SK-N-SH (cell line): ENCODE measurements at regions not wholly inside any gene's neighbourhood (a gene's known extent, or its start where the extent isn't known, plus 50 kb on each side); places are given as distances from the start of the nearest gene placed in this dataset.

ENCODE experiments used
- CTCF ChIA-PET: fragments of 300-600, 350-600 bp; formaldehyde crosslinking; extraction: SDS; loops from one replicate; lab custom pipeline; 2021; lab: Yijun Ruan, JAX
- POLR2A ChIA-PET: fragments of 350-600 bp; sonication (Branson Sonifier 250); formaldehyde crosslinking; extraction: SDS; loops from one replicate; lab custom pipeline; 2020; ENCODE audit warnings: antibody characterized with exemption, inconsistent platforms; lab: Yijun Ruan, JAX
- DNase-seq: peaks from one replicate; pipeline ENCODE4 v3.0.0; 2012
- H2AFZ ChIP-seq: fragments of 200-600 bp; sonication (generic); 2 replicates; pipeline ENCODE4 v1.8.1; 2016; ENCODE audit warnings: antibody characterized with exemption, mild to moderate bottlenecking, low read depth
- H3F3A ChIP-seq: fragments of 200-600 bp; sonication (generic); replicated peaks from 2 replicates; pipeline ENCODE3; 2016; ENCODE audit warnings: antibody characterized with exemption, mild to moderate bottlenecking; ENCODE audit not compliant: insufficient read depth
- H3K27ac ChIP-seq, 2 experiments: fragments of 200-500 bp in 1 of 2; fragments of 200-600 bp in 1 of 2; sonication (Bioruptor generic) in 1 of 2; sonication (generic), shearing (Covaris generic) in 1 of 2; 2 replicates each; pipeline versions ENCODE4 v1.5.1 to v1.6.1; 2014 to 2016; ENCODE audit warnings: low read depth in 2 of 2, inconsistent platforms in 1 of 2, low read length in 1 of 2, mild to moderate bottlenecking in 1 of 2, mixed read lengths in 1 of 2
- H3K27me3 ChIP-seq: fragments of 200-600 bp; sonication (generic), shearing (Covaris generic); 2 replicates; pipeline ENCODE4 v1.6.1; 2016; ENCODE audit warnings: mixed run types; ENCODE audit not compliant: insufficient read depth
- H3K36me3 ChIP-seq, 2 experiments: fragments of 200-500 bp in 1 of 2; fragments of 200-600 bp in 1 of 2; sonication (Bioruptor generic) in 1 of 2; sonication (generic) in 1 of 2; replicated peaks in 1 of 2; 2 replicates each; pipeline versions ENCODE3 to v1.5.1; 2014 to 2016; ENCODE audit warnings: low read length in 1 of 2, mild to moderate bottlenecking in 1 of 2; ENCODE audit not compliant: insufficient read depth in 2 of 2, control insufficient read depth in 1 of 2
- H3K4me1 ChIP-seq, 2 experiments: fragments of 200-500 bp in 1 of 2; fragments of 200-600 bp in 1 of 2; sonication (Bioruptor generic) in 1 of 2; sonication (generic), shearing (Covaris generic) in 1 of 2; 2 replicates each; pipeline versions ENCODE4 v1.5.1 to v1.6.1; 2014 to 2016; ENCODE audit warnings: low read depth in 1 of 2, low read length in 1 of 2, mixed run types in 1 of 2; ENCODE audit not compliant: insufficient read depth in 2 of 2, control insufficient read depth in 1 of 2
- H3K4me2 ChIP-seq: fragments of 200-600 bp; sonication (generic), shearing (Covaris generic); 2 replicates; pipeline ENCODE4 v1.6.1; 2017; ENCODE audit warnings: mixed run types
- H3K4me3 ChIP-seq, 2 experiments: fragments of 200-500 bp in 1 of 2; fragments of 200-600 bp in 1 of 2; sonication (Bioruptor generic) in 1 of 2; sonication (generic), shearing (Covaris generic) in 1 of 2; 2 replicates each; pipeline versions ENCODE4 v1.5.1 to v1.8.1; 2014 to 2016; ENCODE audit warnings: low read depth in 2 of 2, inconsistent platforms in 1 of 2, low read length in 1 of 2, mild to moderate bottlenecking in 1 of 2, mixed read lengths in 1 of 2, moderate library complexity in 1 of 2
- H3K79me2 ChIP-seq: fragments of 200-600 bp; sonication (generic); 2 replicates; pipeline ENCODE4 v1.8.1; 2017; ENCODE audit warnings: mild to moderate bottlenecking; ENCODE audit not compliant: insufficient read depth
- H3K9ac ChIP-seq: fragments of 200-600 bp; sonication (generic); 2 replicates; pipeline ENCODE4 v1.6.1; 2017; ENCODE audit warnings: mixed run types
- H3K9me2 ChIP-seq: fragments of 200-600 bp; sonication (generic); 2 replicates; pipeline ENCODE4 v1.6.1; 2017; ENCODE audit warnings: mixed run types
- H3K9me3 ChIP-seq: fragments of 200-600 bp; sonication (generic); 2 replicates; pipeline ENCODE4 v1.6.1; 2017; ENCODE audit warnings: mixed run types, mild to moderate bottlenecking, moderate library complexity
- H4K20me1 ChIP-seq: fragments of 200-600 bp; sonication (generic); 2 replicates; pipeline ENCODE4 v1.6.1; 2017; ENCODE audit warnings: mild to moderate bottlenecking, mixed run types; ENCODE audit not compliant: insufficient read depth
- CHD2 ChIP-seq: fragments of 150-350 bp; IDR thresholded peaks from 2 replicates; pipeline ENCODE4 v1.6.1; 2018; ENCODE audit warnings: low read length; ENCODE audit not compliant: partially characterized antibody
- CTCF ChIP-seq: fragments of 200-600 bp; sonication (generic); IDR thresholded peaks from 2 replicates; pipeline ENCODE4 v1.6.1; 2017; ENCODE audit warnings: antibody characterized with exemption, mild to moderate bottlenecking, moderate library complexity
- ELF1 ChIP-seq: IDR thresholded peaks from 2 replicates; pipeline ENCODE4 v1.4.0; 2012
- EP300 ChIP-seq, 2 experiments: IDR thresholded peaks; 2 replicates each; pipeline versions ENCODE4 v1.4.0 to v1.6.1; 2012; ENCODE audit warnings: borderline replicate concordance in 1 of 2, low read depth in 1 of 2, low read length in 1 of 2
- FOXJ3 ChIP-seq: sonication (generic); formaldehyde crosslinking; IDR thresholded peaks from 2 replicates; pipeline ENCODE4 v1.5.1; 2020; ENCODE audit warnings: mild to moderate bottlenecking, missing genetic modification reagents
- FOXM1 ChIP-seq: IDR thresholded peaks from 2 replicates; pipeline ENCODE4 v1.4.0; 2012; ENCODE audit warnings: low read depth, mild to moderate bottlenecking
- GABPA ChIP-seq: IDR thresholded peaks from 2 replicates; pipeline ENCODE4 v1.4.0; 2012; ENCODE audit warnings: low read depth, mild to moderate bottlenecking
- JUND ChIP-seq: IDR thresholded peaks from 2 replicates; pipeline ENCODE4 v1.4.0; 2012
- NRF1 ChIP-seq: IDR thresholded peaks from 2 replicates; pipeline ENCODE4 v1.6.1; 2012; ENCODE audit warnings: low read depth, mild to moderate bottlenecking, low read length
- POLR2AphosphoS5 ChIP-seq: IDR thresholded peaks from 2 replicates; pipeline ENCODE4 v1.6.1; 2012; ENCODE audit warnings: low read depth, low read length
- RAD21 ChIP-seq: IDR thresholded peaks from 2 replicates; pipeline ENCODE4 v1.6.1; 2012; ENCODE audit warnings: mild to moderate bottlenecking, low read length
- RCOR1 ChIP-seq: fragments of 150-350 bp; IDR thresholded peaks from 2 replicates; pipeline ENCODE4 v1.6.1; 2017; ENCODE audit warnings: antibody characterized with exemption, low read length
- TCF12 ChIP-seq: IDR thresholded peaks from 2 replicates; pipeline ENCODE4 v1.4.0; 2012
- TEAD4 ChIP-seq: IDR thresholded peaks from 2 replicates; pipeline ENCODE4 v1.4.0; 2012; ENCODE audit warnings: mild to moderate bottlenecking, borderline replicate concordance; ENCODE audit not compliant: insufficient read depth
- USF2 ChIP-seq: fragments of 150-350 bp; IDR thresholded peaks from 2 replicates; pipeline ENCODE4 v1.6.1; 2017; ENCODE audit warnings: antibody characterized with exemption, low read length, low read depth, borderline replicate concordance
- WGBS: methylation state at CpG from one replicate; pipeline ENCODE4 v1.1.6; 2017; ENCODE audit warnings: low lambda C conversion rate; 5-methylcytosine and 5-hydroxymethylcytosine counted together
- TF ChIP-seq, protein P1 (sequence below): IDR thresholded peaks from 2 replicates; pipeline ENCODE4; 2012

GRCh38 chr9:103552712-103553111 lies 541.4 kb upstream of the SMC2 start:
- Histone ChIP-seq H3K9ac (no peak overlapping the region), H2AFZ (no peak overlapping the region), H3K9me3 (no peaks in the 10 kb centered on the region), H3K79me2 (no peaks in the 10 kb centered on the region), H3K27ac (no peak overlapping the region), H3K9me2 (no peaks in the 10 kb centered on the region), H3K27me3 (no peaks in the 10 kb centered on the region), H4K20me1 (no peaks in the 10 kb centered on the region), H3K36me3 (no peaks in the 10 kb centered on the region), H3F3A (no peaks in the 10 kb centered on the region), H3K4me3 (no peak overlapping the region), H3K4me2 (no peak overlapping the region), H3K4me1 (no peaks in the 10 kb centered on the region)
- CTCF ChIA-PET: no interaction called here
- TF ChIP-seq POLR2AphosphoS5 (no peak), RCOR1 (no peak), CTCF (no peak), GABPA (no peak), TCF12 (no peak), FOXM1 (no peak), ELF1 (no peak), USF2 (no peak), EP300 (IDR thresholded peaks at IDR 0.05; ENCODE audit: borderline replicate concordance in 1 of 2, low read depth in 1 of 2, low read length in 1 of 2) (no peak), JUND (no peak), CHD2 (no peak), RAD21 (no peak)
- TF ChIP-seq, protein P1, sequence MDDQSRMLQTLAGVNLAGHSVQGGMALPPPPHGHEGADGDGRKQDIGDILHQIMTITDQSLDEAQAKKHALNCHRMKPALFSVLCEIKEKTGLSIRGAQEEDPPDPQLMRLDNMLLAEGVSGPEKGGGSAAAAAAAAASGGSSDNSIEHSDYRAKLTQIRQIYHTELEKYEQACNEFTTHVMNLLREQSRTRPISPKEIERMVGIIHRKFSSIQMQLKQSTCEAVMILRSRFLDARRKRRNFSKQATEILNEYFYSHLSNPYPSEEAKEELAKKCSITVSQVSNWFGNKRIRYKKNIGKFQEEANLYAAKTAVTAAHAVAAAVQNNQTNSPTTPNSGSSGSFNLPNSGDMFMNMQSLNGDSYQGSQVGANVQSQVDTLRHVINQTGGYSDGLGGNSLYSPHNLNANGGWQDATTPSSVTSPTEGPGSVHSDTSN: no peak
- DNase-seq: no peak
- POLR2A ChIA-PET: no interaction called here
- WGBS: 0% methylated on average over 1 of the region's 1 CpG

DNA sequence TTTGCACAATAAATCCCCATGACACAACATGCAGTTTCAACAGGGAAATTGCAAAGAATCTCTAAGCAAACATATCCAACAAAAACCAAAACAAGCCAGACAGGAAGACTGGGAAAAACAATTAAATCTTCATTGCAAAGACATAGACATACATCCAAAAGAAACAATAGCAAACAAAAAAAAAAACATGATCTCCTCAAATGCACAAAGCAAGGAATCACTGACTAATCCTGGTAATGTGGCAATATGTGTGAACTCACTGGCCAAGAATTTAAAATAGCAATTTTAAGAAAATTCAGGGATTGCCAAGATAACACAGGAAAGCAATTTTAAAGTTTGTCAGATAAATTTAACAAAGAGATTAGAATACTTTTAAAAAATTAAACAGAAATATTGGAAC lies 520.1 kb upstream of the SMC2 start:
- ChIA-PET CTCF (no interaction called here), POLR2A (no interaction called here)
- Histone ChIP-seq H3K9ac (no peak overlapping the region), H3K79me2 (no peaks in the 10 kb centered on the region), H3K4me1 (no peaks in the 10 kb centered on the region), H3K36me3 (no peaks in the 10 kb centered on the region), H2AFZ (no peak overlapping the region), H3K27me3 (no peaks in the 10 kb centered on the region; the same call in 1 of the 2 replicates), H3K4me2 (no peak overlapping the region), H3K9me2 (no peaks in the 10 kb centered on the region), H3F3A (no peaks in the 10 kb centered on the region), H3K9me3 (no peaks in the 10 kb centered on the region), H3K27ac (no peak overlapping the region), H4K20me1 (no peaks in the 10 kb centered on the region), H3K4me3 (no peak overlapping the region)
- no peak for DNase-seq
- TF ChIP-seq, protein P1: no peak
- TF ChIP-seq TEAD4 (no peak), EP300 (IDR thresholded peaks at IDR 0.05; ENCODE audit: borderline replicate concordance in 1 of 2, low read depth in 1 of 2, low read length in 1 of 2) (no peak), FOXJ3 (CRISPR knock-in tag) (no peak), NRF1 (no peak), USF2 (no peak)
